ENCODE measurements at regions not wholly inside any gene's neighbourhood (a gene's known extent, or its start where the extent isn't known, plus 50 kb on each side); places are given as distances from the start of the nearest gene placed in this dataset.

DNA sequence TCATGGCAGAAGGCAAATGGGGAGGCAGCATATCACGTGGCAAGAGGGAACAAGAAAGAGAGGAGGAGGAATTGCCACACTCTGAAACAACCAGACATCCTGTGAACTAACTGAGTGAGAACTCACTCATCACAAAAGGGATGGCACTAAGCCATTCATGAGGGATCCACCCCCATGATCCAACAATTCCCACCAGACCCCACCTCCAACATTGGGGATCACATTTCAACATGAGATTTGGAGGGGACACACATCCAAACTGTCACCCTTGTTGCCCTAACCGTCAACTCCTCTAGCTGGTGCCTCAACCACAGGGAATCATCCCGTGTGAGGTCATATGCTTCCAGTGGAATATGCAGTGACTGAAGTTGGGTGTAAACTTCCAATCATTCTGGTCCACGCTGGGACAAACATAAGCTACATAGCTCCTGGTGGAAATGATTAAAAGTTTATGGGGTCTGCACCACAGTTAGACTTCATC lies 62.5 kb downstream of the TEX13C start:
- TF ChIP-seq EZH2 (IDR thresholded peaks at IDR 0.05; ENCODE audit: insufficient read depth, poor library complexity, severe bottlenecking) (no peak), EZH2phosphoT487 (IDR thresholded peaks at IDR 0.05; ENCODE audit: insufficient read depth, low read depth) (no peak)
